ENCODE measurements at regions not wholly inside any gene's neighbourhood (a gene's known extent, or its start where the extent isn't known, plus 50 kb on each side); places are given as distances from the start of the nearest gene placed in this dataset.
"Not testable (repeated sequence)": the region's sequence is repeated elsewhere in the genome, so short reads cannot be mapped to it uniquely, and the experiment has no call there.

DNA sequence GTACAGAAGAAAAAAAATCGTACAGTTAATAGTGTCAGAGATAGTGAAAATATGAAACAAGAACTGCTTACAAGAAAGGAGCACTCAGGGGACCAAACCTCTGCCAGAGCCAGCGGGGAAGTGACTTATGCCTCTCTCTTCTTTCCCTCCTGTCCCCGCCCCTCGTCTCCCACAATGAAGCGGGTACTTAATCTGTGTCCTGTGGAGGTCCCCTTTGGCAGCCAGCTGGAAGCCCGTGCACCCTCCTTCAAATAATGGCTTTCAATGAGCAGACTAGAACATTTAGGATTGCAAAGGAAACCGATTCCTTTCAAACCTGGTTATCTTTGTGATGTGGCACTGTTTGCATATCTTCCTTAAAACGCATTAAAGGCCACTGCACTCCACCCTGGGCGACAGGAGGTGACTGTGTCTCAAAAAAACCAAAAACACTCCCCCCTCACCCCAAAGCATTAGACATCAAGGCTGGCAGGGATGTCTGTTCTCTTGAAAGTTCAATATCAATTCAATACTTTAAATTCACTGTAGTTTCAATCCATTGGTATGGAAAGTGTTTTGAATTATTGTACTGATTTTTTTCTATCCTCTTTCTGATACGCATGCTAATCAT, 51.7 kb downstream of the PPIAL4C start:
- peaks cover 44% of the 10 kb centered on the region for H3K4me1 Mint-ChIP-seq
- peaks cover 15% of the 10 kb centered on the region for H3K36me3 Mint-ChIP-seq
- H3K27me3 Mint-ChIP-seq, H3K9me3 Mint-ChIP-seq, CTCF ChIA-PET: not testable (repeated sequence)
- peak overlapping the region; percentile 99 for H3K27ac Mint-ChIP-seq
- peak overlapping the region; percentile 89 for H3K4me3 Mint-ChIP-seq
- DNase-seq: peak; percentile 55

DNA sequence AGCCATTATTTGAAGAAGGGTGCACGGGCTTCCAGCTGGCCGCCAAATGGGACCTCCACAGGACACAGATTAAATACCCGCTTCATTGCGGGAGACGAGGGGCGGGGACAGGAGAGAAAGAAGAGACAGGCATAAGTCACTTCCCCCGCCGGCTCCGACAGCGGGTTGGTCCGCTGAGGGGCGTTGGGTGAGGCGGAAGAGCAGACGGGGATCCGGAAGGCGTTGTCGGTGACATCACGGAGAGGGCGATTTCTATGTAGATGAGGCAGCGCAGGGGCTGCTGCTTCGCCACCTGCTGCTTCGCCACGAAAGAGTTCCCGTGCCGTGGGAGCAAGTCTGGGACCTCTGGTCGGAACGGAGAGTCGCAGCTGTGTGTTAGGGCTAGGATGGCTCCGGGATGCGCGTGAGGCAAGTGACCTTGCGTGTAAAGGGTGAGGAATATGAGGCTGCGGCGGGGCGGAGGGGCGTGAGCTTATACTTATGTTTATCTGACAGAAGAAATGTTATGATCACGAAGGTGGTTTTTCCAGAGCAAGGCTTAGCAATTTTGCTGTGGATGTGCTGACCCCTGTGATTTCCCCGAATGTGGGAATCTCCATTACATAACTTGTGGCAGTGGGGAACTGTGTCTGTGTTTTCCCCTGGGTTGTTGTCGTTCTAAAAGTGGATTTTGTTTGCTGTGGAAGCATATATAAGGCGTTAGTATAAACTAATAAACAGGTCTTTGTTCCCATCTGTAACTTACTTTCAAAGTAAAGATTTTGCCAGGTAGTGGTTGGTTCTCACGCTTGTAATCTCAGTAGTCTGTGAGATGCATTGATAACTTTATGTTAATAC, 52.9 kb downstream of the PPIAL4C start:
- H3K9me3 Mint-ChIP-seq, H3K27me3 Mint-ChIP-seq, CTCF ChIA-PET: not testable (repeated sequence)
- peaks cover 44% of the 10 kb centered on the region for H3K4me1 Mint-ChIP-seq
- DNase-seq: peak; percentile 95
- H3K36me3 Mint-ChIP-seq: peaks cover 15% of the 10 kb centered on the region
- H3K4me3 Mint-ChIP-seq: peak overlapping the region; percentile 89
- peak overlapping the region; percentile 99 for H3K27ac Mint-ChIP-seq

DNA sequence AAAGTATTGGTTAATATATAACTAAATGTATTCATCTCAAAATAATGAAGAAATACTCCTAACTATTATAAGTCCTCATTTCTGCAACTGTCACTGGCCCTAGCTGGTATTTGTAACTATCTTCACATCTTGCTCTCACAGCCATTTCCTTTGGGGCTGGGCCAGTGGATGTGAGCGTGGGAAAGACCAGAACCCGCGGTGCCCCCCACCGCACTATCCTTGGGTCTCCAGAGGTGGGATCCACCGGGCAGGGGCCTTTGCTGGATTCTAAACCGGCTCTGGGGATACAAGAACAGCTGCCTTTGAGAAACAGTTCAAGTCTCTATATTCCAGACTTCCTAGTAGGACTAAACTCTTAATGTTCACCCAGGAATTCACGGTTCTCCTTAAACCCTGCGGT, 54.8 kb downstream of the PPIAL4C start:
- CTCF ChIA-PET, H3K4me3 Mint-ChIP-seq: not testable (repeated sequence)

DNA sequence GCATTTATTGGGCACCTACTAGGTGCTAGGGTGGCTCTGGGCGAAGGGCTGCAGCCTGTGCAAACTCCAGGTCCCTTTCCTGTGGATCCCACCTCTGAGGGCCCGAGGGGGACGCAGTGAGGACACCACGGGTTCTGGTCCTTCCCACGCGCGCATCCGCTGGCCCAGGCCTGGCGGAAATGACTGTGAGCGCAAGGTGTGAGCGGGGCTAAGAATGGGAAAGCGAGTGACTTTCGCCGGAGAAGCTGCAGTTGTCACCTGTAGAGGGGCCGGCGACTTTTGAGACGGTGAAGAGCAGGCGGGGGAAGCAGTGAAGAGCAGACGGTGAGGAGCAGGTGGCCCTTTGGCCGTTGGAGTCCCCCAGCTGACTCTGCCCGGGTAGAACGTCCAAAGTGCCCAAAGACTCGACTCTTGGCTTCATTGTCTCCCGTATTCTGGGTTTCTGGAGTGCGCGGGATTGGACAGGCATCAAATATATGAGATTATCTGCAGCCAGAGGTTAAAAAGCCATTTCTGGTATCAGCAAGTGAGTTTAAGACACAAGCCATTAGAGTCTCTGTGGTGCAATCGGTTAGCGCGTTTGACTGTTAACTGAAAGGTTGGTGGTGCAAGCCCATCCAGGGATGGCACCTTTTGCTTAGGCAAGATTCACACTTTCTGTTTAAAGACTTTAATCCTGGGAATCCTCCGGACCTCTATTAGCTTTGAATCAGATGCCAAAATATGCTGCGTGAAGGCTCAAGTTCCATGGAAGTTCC, 55.4 kb downstream of the PPIAL4C start:
- CTCF ChIA-PET, DNase-seq, H3K4me3 Mint-ChIP-seq, H3K9me3 Mint-ChIP-seq, H3K27me3 Mint-ChIP-seq, H3K27ac Mint-ChIP-seq: not testable (repeated sequence)
- H3K4me1 Mint-ChIP-seq: peaks cover 36% of the 10 kb centered on the region
- H3K36me3 Mint-ChIP-seq: peaks cover 14% of the 10 kb centered on the region

More for the DNA sequence above, 54.8 kb downstream of the PPIAL4C start:
- H3K27ac Mint-ChIP-seq, H3K27me3 Mint-ChIP-seq, H3K9me3 Mint-ChIP-seq, DNase-seq: not testable (repeated sequence)
- peaks cover 42% of the 10 kb centered on the region for H3K4me1 Mint-ChIP-seq
- H3K36me3 Mint-ChIP-seq: peaks cover 16% of the 10 kb centered on the region

DNA sequence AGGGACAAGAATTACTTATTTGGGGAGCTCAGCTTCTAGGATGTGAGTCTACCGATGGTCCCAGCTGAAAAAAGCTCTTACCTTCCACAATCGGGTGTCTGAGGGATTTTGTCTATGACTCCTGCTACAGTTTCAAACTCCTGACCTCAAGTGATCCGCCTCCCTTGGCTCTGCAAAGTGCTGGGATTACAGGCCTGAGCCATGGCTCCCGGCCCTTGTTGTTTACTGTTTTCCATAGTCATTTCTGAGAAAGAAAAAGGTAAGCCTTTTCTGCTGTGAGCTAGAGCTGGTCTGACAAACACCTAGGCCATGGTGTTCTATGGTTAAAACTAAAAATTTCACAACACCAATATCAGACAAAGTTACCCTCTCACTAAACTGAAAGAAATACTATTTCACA, 57.5 kb downstream of the PPIAL4C start:
- H3K27ac Mint-ChIP-seq, CTCF ChIA-PET, H3K9me3 Mint-ChIP-seq, DNase-seq, H3K27me3 Mint-ChIP-seq, H3K4me3 Mint-ChIP-seq: not testable (repeated sequence)
- H3K4me1 Mint-ChIP-seq: peaks cover 37% of the 10 kb centered on the region
- peaks cover 21% of the 10 kb centered on the region for H3K36me3 Mint-ChIP-seq

DNA sequence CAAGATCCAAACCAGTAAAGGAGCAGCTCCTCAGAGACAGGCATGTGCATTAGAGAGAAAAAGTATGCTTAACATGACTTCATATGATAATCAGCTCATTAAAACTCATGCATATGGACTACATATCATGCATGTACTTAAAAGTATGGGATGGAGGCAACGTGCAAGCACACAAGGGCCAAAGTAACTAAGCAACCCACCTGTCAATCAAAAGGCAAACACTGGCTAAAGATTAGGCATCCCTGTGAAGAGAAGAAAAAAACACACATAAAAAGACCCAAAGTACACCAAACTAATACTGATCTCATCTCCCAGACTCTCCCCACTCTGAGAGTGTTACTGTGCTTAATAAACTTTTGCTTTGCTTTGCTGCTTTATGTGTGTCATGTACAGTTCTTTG, 61.2 kb downstream of the PPIAL4C start:
- Mint-ChIP-seq H3K36me3 (peaks cover 16% of the 10 kb centered on the region), H3K4me1 (peaks cover 21% of the 10 kb centered on the region)
- CTCF ChIA-PET, H3K27ac Mint-ChIP-seq, H3K4me3 Mint-ChIP-seq, DNase-seq, H3K27me3 Mint-ChIP-seq, H3K9me3 Mint-ChIP-seq: not testable (repeated sequence)

GRCh38 chr1:149646360-149647017, 62.8 kb downstream of the PPIAL4C start:
- H3K9me3 Mint-ChIP-seq, H3K27ac Mint-ChIP-seq, CTCF ChIA-PET, DNase-seq, H3K27me3 Mint-ChIP-seq: not testable (repeated sequence)
- Mint-ChIP-seq H3K4me3 (peak overlapping the region; percentile 73), H3K4me1 (peaks cover 19% of the 10 kb centered on the region), H3K36me3 (peaks cover 13% of the 10 kb centered on the region)

- H3K27me3 Mint-ChIP-seq, CTCF ChIA-PET, H3K9me3 Mint-ChIP-seq, H3K27ac Mint-ChIP-seq, H3K4me3 Mint-ChIP-seq: not testable (repeated sequence)
- H3K4me1 Mint-ChIP-seq: peaks cover 19% of the 10 kb centered on the region
- peaks cover 12% of the 10 kb centered on the region for H3K36me3 Mint-ChIP-seq
- DNase-seq: peak; percentile 33
Measured at GRCh38 chr1:149647018-149647373, 63.3 kb downstream of the PPIAL4C start.

DNA sequence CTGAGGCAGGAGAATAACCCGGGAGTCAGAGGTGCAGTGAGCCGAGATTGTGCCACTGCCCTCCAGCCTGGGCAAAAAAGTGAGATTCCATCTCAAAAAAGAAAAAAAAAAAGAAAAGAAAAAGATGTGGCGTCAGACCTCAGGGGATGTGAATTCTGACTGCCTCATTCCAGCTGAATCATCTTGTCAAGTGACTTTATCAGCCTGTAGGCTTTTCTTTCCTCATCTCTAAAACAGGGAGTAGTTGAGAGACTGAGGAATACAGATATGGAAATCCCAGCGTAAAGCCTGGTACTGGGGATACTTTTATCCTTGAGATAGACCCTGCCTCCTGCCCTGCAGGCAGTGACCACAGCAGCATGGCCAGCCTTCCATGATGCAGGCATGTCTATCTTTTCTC, 74.1 kb downstream of the PPIAL4C start:
- H3K9me3 Mint-ChIP-seq, H3K27ac Mint-ChIP-seq, H3K4me1 Mint-ChIP-seq, H3K36me3 Mint-ChIP-seq, H3K27me3 Mint-ChIP-seq, DNase-seq, CTCF ChIA-PET, H3K4me3 Mint-ChIP-seq: not testable (repeated sequence)

DNA sequence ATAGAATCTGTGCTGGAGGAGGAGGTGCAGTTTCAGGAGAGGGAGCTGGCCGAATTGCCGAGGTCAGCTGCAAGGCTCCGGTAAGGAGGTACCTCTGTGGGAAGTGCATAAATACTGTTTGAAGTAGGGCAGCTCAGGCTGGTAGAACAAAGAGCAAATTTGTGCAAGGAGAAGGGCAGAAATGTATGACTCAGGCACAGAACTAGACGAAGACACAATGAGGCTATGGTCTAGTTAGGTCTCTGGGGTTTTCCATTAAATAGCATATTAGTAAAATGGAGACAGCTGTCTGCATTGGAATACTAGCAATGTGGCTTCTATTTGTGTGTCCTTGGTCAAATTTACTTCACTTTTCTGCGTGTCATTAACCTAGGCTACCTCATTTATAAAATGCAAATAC, 74.5 kb downstream of the PPIAL4C start:
- CTCF ChIA-PET, H3K4me1 Mint-ChIP-seq, H3K27ac Mint-ChIP-seq, H3K4me3 Mint-ChIP-seq, DNase-seq, H3K36me3 Mint-ChIP-seq, H3K9me3 Mint-ChIP-seq, H3K27me3 Mint-ChIP-seq: not testable (repeated sequence)

DNA sequence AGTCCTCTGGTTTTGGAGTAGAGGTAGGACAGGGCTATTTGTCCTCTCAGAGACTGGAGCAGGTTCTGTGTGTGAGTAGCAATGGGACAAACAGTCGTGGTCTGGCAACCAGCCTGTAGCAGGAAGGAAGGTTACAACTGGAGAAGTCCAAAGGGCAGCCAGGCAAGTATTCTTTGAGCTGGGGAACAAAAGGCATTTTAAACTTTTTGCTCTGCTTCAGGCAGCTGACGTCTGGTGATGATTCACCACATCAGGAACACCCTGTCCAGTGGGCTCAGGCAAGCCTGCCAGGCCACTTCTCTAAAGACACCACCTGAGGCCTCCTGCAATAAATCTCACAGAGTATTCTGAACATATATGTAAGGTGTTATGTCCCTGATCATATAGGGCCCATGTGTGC, 81.0 kb downstream of the PPIAL4C start:
- H3K27ac Mint-ChIP-seq, H3K36me3 Mint-ChIP-seq, H3K9me3 Mint-ChIP-seq, H3K4me3 Mint-ChIP-seq, H3K27me3 Mint-ChIP-seq, CTCF ChIA-PET, H3K4me1 Mint-ChIP-seq, DNase-seq: not testable (repeated sequence)

- DNase-seq, H3K4me1 Mint-ChIP-seq, H3K27me3 Mint-ChIP-seq, H3K4me3 Mint-ChIP-seq, H3K9me3 Mint-ChIP-seq, H3K27ac Mint-ChIP-seq, CTCF ChIA-PET, H3K36me3 Mint-ChIP-seq: not testable (repeated sequence)
Measured at GRCh38 chr1:149665033-149665432, 81.4 kb downstream of the PPIAL4C start.

GRCh38 chr1:149665528-149665927, 81.9 kb downstream of the PPIAL4C start:
- H3K27ac Mint-ChIP-seq, DNase-seq, H3K4me3 Mint-ChIP-seq, H3K36me3 Mint-ChIP-seq, H3K9me3 Mint-ChIP-seq, H3K27me3 Mint-ChIP-seq, H3K4me1 Mint-ChIP-seq, CTCF ChIA-PET: not testable (repeated sequence)

- CTCF ChIA-PET, H3K27ac Mint-ChIP-seq, H3K9me3 Mint-ChIP-seq, H3K4me1 Mint-ChIP-seq, H3K4me3 Mint-ChIP-seq, H3K27me3 Mint-ChIP-seq, DNase-seq, H3K36me3 Mint-ChIP-seq: not testable (repeated sequence)
Measured at GRCh38 chr1:149673231-149673909, 89.7 kb downstream of the PPIAL4C start.

Data from activated naive CD4-positive, alpha-beta T cell treated with anti-CD3 and anti-CD28 coated beads, Interleukin-2, amount 10 ng/mL, durations not matched to agents 7 days and 5 days (primary cell).